IMR-90 (cell line): ENCODE measurements at regions not wholly inside any gene's neighbourhood (a gene's known extent, or its start where the extent isn't known, plus 50 kb on each side); places are given as distances from the start of the nearest gene placed in this dataset.

Source experiments
- ATAC-seq: fragments of 200-7000 bp; cut with Tn5 transposase; 2 replicates; pipeline ENCODE4 v1.9.1; 2020; ENCODE audit warnings: low read depth, mild to moderate bottlenecking, moderate library complexity
- BruUV-seq: library from RNA; stranded (reverse); fragments of 400-500 nt; replicated peaks from 2 replicates; lab custom pipeline; 2021; lab: Mats Ljungman, UMichigan
- CTCF ChIA-PET: fragments of 300-600 bp; formaldehyde crosslinking; extraction: SDS; loops from one replicate; lab custom pipeline; 2021; ENCODE audit warnings: antibody characterized with exemption; lab: Yijun Ruan, JAX
- POLR2A ChIA-PET: fragments of 300-600 bp; sonication (Branson Sonifier 250); formaldehyde crosslinking; loops from one replicate; lab custom pipeline; 2022; ENCODE audit warnings: antibody characterized with exemption; ENCODE audit not compliant: unreplicated experiment; lab: Charles Lee
- DNase-seq: peaks from one replicate; pipeline ENCODE4 v3.0.0; 2013
- H2AFZ ChIP-seq: replicated peaks from 2 replicates; pipeline ENCODE3; 2013; ENCODE audit warnings: low read length, mild to moderate bottlenecking; ENCODE audit not compliant: poor library complexity
- H2AK5ac ChIP-seq: 2 replicates; pipeline ENCODE4 v1.6.1; 2013; ENCODE audit warnings: low read depth, low read length, inconsistent platforms
- H2AK9ac ChIP-seq: replicated peaks from 2 replicates; pipeline ENCODE3; 2013; ENCODE audit warnings: mild to moderate bottlenecking, low read depth, low read length, moderate library complexity; ENCODE audit not compliant: poor library complexity
- H2BK120ac ChIP-seq: 2 replicates; pipeline ENCODE4 v1.6.1; 2013; ENCODE audit warnings: low read depth, low read length, inconsistent platforms
- H2BK15ac ChIP-seq: 3 replicates; pipeline ENCODE4 v1.6.1; 2013; ENCODE audit warnings: low read depth, low read length, inconsistent platforms
- H2BK20ac ChIP-seq: 2 replicates; pipeline ENCODE4 v1.6.1; 2013; ENCODE audit warnings: low read depth, mild to moderate bottlenecking, inconsistent platforms, low read length, moderate library complexity
- H2BK5ac ChIP-seq: 2 replicates; pipeline ENCODE4 v1.6.1; 2013; ENCODE audit warnings: mild to moderate bottlenecking, low read depth, low read length, inconsistent platforms; ENCODE audit not compliant: poor library complexity, severe bottlenecking
- H3K14ac ChIP-seq: replicated peaks from 2 replicates; pipeline ENCODE4 v1.6.1; 2013; ENCODE audit warnings: low read depth, low read length, inconsistent platforms
- H3K18ac ChIP-seq: 2 replicates; pipeline ENCODE4 v1.6.1; 2013; ENCODE audit warnings: low read depth, low read length, control low read depth
- H3K23ac ChIP-seq: 2 replicates; pipeline ENCODE4 v1.6.1; 2013; ENCODE audit warnings: low read depth, low read length, inconsistent platforms
- H3K27ac ChIP-seq: 2 replicates; pipeline ENCODE4 v1.5.1; 2013; ENCODE audit warnings: mild to moderate bottlenecking, control low read depth, low read length; ENCODE audit not compliant: insufficient read depth
- H3K27me3 ChIP-seq: 2 replicates; pipeline ENCODE4 v1.6.1; 2013; ENCODE audit warnings: low read length; ENCODE audit not compliant: control insufficient read depth, insufficient read depth
- H3K36me3 ChIP-seq: 2 replicates; pipeline ENCODE4 v1.6.1; 2013; ENCODE audit warnings: low read length, mixed read lengths; ENCODE audit not compliant: control insufficient read depth, insufficient read depth
- H3K4ac ChIP-seq: 2 replicates; pipeline ENCODE4 v1.6.1; 2013; ENCODE audit warnings: low read depth, low read length, inconsistent platforms
- H3K4me1 ChIP-seq: 2 replicates; pipeline ENCODE4 v1.6.1; 2013; ENCODE audit warnings: low read length, mixed read lengths; ENCODE audit not compliant: control insufficient read depth, insufficient read depth
- H3K4me2 ChIP-seq: 2 replicates; pipeline ENCODE4 v1.6.1; 2013; ENCODE audit warnings: low read depth, mild to moderate bottlenecking, control low read depth, low read length, moderate library complexity
- H3K4me3 ChIP-seq: 2 replicates; pipeline ENCODE4 v1.5.1; 2013; ENCODE audit warnings: low read depth, mild to moderate bottlenecking, control low read depth, low read length, moderate library complexity; ENCODE audit not compliant: insufficient read depth
- H3K56ac ChIP-seq: 2 replicates; pipeline ENCODE4 v1.6.1; 2013; ENCODE audit warnings: low read length, inconsistent platforms; ENCODE audit not compliant: insufficient read depth; ENCODE audit errors: extremely low read depth
- H3K79me1 ChIP-seq, 2 experiments: 2 replicates each; pipeline ENCODE4 v1.6.1; 2013; ENCODE audit warnings: low read length in 2 of 2, inconsistent platforms in 1 of 2, low read depth in 1 of 2
- H3K9ac ChIP-seq: 2 replicates; pipeline ENCODE4 v1.6.1; 2013; ENCODE audit warnings: low read depth, low read length, control low read depth
- H3K9me1 ChIP-seq: 2 replicates; pipeline ENCODE4 v1.6.1; 2013; ENCODE audit warnings: low read length, inconsistent platforms; ENCODE audit not compliant: insufficient read depth
- H3K9me3 ChIP-seq: 2 replicates; pipeline ENCODE4 v1.6.1; 2013; ENCODE audit warnings: low read length; ENCODE audit not compliant: control insufficient read depth, insufficient read depth
- H4K20me1 ChIP-seq: 2 replicates; pipeline ENCODE4 v1.6.1; 2013; ENCODE audit warnings: low read length, inconsistent platforms; ENCODE audit not compliant: insufficient read depth
- H4K5ac ChIP-seq: 2 replicates; pipeline ENCODE4 v1.6.1; 2013; ENCODE audit warnings: mild to moderate bottlenecking, low read depth, low read length, control low read depth
- H4K8ac ChIP-seq, 2 experiments: 2 replicates each; pipeline ENCODE4 v1.6.1; 2013; ENCODE audit warnings: low read depth in 2 of 2, low read length in 2 of 2, control low read depth in 1 of 2, inconsistent platforms in 1 of 2
- H4K91ac ChIP-seq: 2 replicates; pipeline ENCODE4 v1.6.1; 2013; ENCODE audit warnings: low read depth, low read length, inconsistent platforms; ENCODE audit not compliant: insufficient read depth
- CHD1 ChIP-seq: IDR thresholded peaks from 2 replicates; pipeline ENCODE4 v1.6.1; 2012; ENCODE audit warnings: low read depth, low read length, improper control_type of control experiment
- FOS ChIP-seq: fragments of 150-350 bp; IDR thresholded peaks from 2 replicates; pipeline ENCODE4 v1.6.1; 2016; ENCODE audit warnings: low read depth, low read length
- NFE2L2 ChIP-seq: fragments of 150-350 bp; IDR thresholded peaks from 2 replicates; pipeline ENCODE4 v1.6.1; 2016; ENCODE audit warnings: low read depth, mild to moderate bottlenecking, low read length
- POLR2A ChIP-seq: IDR thresholded peaks from 2 replicates; pipeline ENCODE4 v1.6.1; 2012; ENCODE audit warnings: mild to moderate bottlenecking, low read depth, low read length
- RAD21 ChIP-seq: IDR thresholded peaks from 2 replicates; pipeline ENCODE4 v1.6.1; 2012; ENCODE audit warnings: low read length, improper control_type of control experiment
- RCOR1 ChIP-seq: IDR thresholded peaks from 2 replicates; pipeline ENCODE4 v1.6.1; 2012; ENCODE audit warnings: mild to moderate bottlenecking, low read length, improper control_type of control experiment; ENCODE audit not compliant: insufficient replicate concordance
- RFX5 ChIP-seq: IDR thresholded peaks from 2 replicates; pipeline ENCODE4 v1.8.0; 2012; ENCODE audit warnings: low read depth, mild to moderate bottlenecking, low read length, moderate library complexity
- SMC3 ChIP-seq: fragments of 150-350 bp; IDR thresholded peaks from 2 replicates; pipeline ENCODE4 v1.6.1; 2016; ENCODE audit warnings: low read depth, mild to moderate bottlenecking, antibody characterized with exemption, low read length, moderate library complexity
- WGBS, 2 experiments: methylation state at CpG; one replicate each; pipeline versions ENCODE4 v1.1.5 to v1.1.7; 2013; ENCODE audit warnings: missing lambda C conversion rate in 2 of 2; ENCODE audit not compliant: insufficient read length in 1 of 2; ENCODE audit errors: extremely low coverage in 2 of 2; 5-methylcytosine and 5-hydroxymethylcytosine counted together
- dilution Hi-C: fragments of 300-500 bp; cut with HindIII; formaldehyde crosslinking; loops from one replicate; pipeline ENCODE4 v1.14.3; 2018; ENCODE audit warnings: low sequenced_read_pairs; ENCODE audit not compliant: unreplicated experiment
- in situ Hi-C: fragments of 300-500 bp; cut with MboI; formaldehyde crosslinking; loops from 3 replicates; pipeline ENCODE4 v1.14.3; 2019; ENCODE audit warnings: low sequenced_read_pairs, inconsistent platforms, mixed read lengths
- intact Hi-C: fragments of 100-400 bp; cut with micrococcal nuclease; formaldehyde crosslinking; loops from 2 replicates; pipeline ENCODE4 v1.10.0; 2022

GRCh38 chr13:76189882-76190519, 553.9 kb downstream of the LMO7 start:
- Histone ChIP-seq H3K4me3 (no peak overlapping the region), H3K23ac (no peak overlapping the region), H3K79me1 (no peaks in the 10 kb centered on the region), H3K27ac (no peak overlapping the region), H3K4me1 (peaks cover 2% of the 10 kb centered on the region; the same call in 1 of the 2 replicates), H3K14ac (no peak overlapping the region), H2AFZ (no peak overlapping the region), H3K9me3 (no peaks in the 10 kb centered on the region), H4K91ac (no peak overlapping the region), H2BK20ac (no peak overlapping the region), H3K36me3 (no peaks in the 10 kb centered on the region), H3K18ac (no peak overlapping the region), H3K4me2 (no peak overlapping the region), H2BK120ac (no peak overlapping the region), H2AK5ac (no peak overlapping the region), H2BK15ac (no peak overlapping the region), H2AK9ac (no peak overlapping the region), H4K8ac (no peak overlapping the region), H4K5ac (no peak overlapping the region), H3K27me3 (no peaks in the 10 kb centered on the region), H3K4ac (no peak overlapping the region), H4K20me1 (no peaks in the 10 kb centered on the region), H2BK5ac (no peak overlapping the region), H3K9me1 (no peaks in the 10 kb centered on the region), H3K9ac (no peak overlapping the region), H3K56ac (no peak overlapping the region)
- dilution Hi-C loops = no loop called here
- intact Hi-C loops = no loop called here
- CTCF ChIA-PET = no interaction called here
- DNase-seq = no peak
- in situ Hi-C loops = no loop called here
- TF ChIP-seq RFX5 = no peak
- TF ChIP-seq RCOR1 = no peak
- no peak for TF ChIP-seq SMC3
- TF ChIP-seq POLR2A = no peak
- no peak for TF ChIP-seq NFE2L2
- no peak for TF ChIP-seq CHD1
- TF ChIP-seq FOS = no peak
- no peak for TF ChIP-seq RAD21
- WGBS, 2 experiments = 98% methylated on average over 9 of the region's 48 CpGs; no CpG with 5 or more reads in 1 of the 2 experiments
- POLR2A ChIA-PET = no interaction called here
- BruUV-seq = no TSS peak
- ATAC-seq = no peak
